SKM-1 treated with dmso at 0.1 percent for 144 hours (cell line): ENCODE measurements at regions not wholly inside any gene's neighbourhood (a gene's known extent, or its start where the extent isn't known, plus 50 kb on each side); places are given as distances from the start of the nearest gene placed in this dataset.

Experiments
- DNase-seq: peaks from one replicate; lab custom pipeline; 2025; ENCODE audit not compliant: unreplicated experiment; lab: John Stamatoyannopoulos, UW

DNA sequence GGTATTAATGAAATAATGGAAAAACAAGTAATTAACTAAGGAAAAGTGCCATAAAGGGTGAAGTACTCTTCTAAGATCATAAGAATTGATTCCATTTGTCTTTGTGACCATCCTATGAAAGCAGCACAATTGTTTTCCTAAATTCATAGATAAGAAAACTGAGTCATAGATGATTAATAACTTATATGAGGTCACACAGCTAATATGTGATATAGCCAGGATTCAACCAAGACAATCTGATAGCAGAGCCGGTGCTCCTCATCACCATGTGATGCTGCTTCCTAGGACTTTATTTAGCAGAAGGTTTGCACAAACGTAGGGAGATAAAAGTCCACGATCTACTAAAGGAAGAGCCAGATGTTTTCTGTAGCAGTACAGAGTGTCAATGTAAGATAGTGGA lies 181.5 kb upstream of the SYT1 start:
- DNase-seq = no peak

DNA sequence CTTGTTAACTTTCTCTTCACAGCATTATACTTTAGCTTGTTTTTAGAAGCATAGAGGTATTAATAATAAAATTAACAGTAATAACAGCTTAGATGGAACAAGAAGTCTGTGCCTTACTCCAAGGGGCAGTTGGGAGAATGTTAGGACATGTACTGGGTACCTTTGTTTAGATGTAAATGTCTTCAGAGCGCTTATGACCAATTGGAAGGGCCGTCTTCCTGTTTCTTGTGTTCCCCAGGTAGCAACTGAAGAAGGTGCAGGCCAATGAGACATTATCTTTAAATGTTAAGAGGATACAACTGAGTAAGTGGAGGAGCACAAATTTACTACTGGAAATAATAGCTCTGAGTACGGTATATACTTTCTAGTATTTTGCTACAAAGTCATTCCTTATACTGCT lies 180.9 kb upstream of the SYT1 start:
- DNase-seq = no peak

GRCh38 chr12:78684419-78684818 lies 180.2 kb upstream of the SYT1 start:
- DNase-seq = no peak

DNA sequence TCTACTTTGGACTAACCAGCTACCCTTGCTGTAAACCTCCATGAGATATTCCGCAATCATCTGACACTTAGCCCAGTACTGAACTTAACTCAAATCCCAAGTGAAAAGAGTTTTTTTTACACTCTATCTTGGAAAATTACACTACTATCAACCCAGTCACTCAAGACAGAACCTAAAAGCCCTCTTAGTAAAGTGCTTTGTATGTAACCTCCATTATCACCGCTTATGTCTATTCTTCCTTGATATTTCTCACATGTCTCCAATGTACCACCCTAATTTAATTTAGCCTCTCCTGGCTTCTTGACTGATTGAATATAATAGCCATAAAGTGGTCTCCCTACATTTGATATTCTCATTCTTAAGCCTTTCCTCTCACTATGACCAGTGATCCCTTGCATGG lies 168.8 kb upstream of the SYT1 start:
- no peak for DNase-seq

GRCh38 chr12:78696267-78696666 lies 168.3 kb upstream of the SYT1 start:
- no peak for DNase-seq

DNA sequence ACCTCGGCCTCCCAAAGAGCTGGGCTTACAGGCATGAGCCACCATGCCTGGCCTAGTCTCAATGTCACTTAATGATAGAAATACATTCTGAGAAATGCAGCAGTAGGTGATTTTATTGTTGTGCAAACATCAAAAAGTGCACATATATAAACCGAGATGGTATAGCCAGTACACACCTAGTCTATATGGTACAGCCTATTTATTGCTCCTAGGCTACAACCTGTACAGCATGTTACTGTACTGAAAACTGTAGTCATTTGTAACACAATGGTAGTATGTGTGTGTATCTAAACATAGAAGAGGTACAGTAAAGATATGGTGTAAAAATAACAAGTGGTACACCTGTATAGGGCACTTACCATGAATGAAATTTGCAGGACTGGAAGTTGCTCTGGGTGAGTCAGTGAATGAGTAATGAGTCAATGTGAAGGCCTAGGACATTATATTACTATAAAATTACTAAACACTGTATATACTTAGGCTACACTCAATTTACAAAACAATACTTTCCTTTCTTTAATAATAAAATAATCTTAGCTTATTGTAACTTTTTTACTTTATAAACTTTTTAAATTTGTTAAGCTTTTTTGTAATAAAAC lies 166.7 kb upstream of the SYT1 start:
- no peak for DNase-seq

DNA sequence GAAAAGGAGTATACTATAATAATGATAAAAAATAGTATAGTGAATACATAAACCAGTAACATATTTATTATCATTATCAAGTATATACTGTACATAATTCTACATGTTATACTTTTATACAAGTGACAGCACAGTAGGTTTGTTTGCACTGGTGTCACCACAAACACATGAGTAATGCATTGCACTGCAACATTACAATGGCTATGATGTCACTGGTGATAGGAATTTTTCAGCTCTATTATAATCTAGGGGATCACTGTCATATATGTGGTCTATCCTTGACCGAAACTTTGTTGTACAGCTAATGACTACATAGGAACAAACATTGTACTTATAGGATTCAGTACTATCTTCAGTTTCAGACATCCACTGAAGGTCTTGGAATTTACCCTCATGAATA lies 165.8 kb upstream of the SYT1 start:
- DNase-seq = no peak

GRCh38 chr12:78700565-78700964 lies 164.0 kb upstream of the SYT1 start:
- DNase-seq = no peak

GRCh38 chr12:78703820-78704525 lies 160.6 kb upstream of the SYT1 start:
- no peak for DNase-seq

DNA sequence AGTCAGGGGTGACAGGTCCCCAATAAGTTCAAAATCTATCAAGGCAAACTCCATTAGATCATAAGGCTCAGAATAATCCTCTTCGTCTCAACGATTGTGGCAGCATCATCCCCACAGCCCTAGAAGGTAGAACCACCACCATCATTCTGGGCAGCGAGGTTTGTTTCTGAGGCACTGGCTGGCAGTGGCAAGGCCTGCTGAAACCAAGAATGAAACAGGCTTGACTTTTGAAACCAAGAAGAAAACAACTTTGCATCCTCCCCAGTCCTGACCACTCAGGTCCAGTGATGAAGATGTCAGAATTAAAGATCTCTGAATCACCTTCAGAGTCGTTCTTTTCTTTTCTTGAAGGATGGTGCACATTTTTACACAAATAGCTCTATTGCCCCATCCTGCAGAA lies 152.6 kb upstream of the SYT1 start:
- no peak for DNase-seq

DNA sequence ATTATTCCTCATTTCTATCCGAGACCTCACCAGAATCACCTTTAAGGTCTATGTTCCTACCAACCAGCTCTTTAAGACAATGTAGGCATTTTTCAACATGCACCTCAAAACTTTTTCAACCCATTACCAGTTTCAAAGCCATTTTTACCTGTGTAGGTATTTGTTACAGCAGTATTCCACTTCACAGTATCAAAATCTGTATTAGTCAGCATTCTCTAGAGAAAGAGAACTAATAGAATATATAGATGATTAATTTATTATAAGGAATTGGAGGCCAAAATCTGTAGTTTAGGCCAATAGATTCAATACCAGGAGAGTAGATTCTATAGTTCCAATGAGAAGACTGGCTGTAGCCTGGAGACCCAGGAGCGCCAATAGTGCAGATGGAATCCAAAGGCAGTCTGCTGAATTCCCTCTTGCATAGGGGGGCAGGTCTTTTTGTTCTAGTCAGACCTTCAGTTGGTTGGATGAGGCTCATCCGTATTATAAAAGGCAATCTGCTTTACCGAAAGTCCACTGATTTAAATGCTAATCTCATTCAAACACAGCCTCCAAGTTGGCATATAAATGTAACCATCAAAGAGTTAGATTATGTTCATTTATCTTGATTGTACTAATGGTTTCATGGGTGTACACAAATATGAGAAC lies 151.6 kb upstream of the SYT1 start:
- no peak for DNase-seq

- no peak for DNase-seq
These were observed 144.9 kb upstream of the SYT1 start for GRCh38 chr12:78719721-78720120.

DNA sequence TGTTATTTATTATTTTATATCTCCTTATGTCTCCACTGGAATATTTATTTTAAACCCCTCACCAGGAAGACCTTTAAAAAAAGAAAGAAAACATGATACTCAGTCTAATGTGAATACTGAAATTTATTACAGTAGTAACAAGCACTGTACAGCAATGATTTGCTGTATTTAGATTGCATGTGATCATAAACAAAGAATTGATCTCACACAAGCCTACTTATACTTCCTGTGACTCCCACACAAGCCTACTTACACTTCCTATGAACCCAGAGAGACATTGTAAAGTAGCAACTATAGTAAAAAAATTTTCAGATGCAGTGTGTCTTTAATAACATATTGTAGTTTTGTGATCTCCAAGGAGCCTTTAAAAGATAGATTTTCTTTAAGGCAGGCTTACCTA lies 142.7 kb upstream of the SYT1 start:
- no peak for DNase-seq

DNA sequence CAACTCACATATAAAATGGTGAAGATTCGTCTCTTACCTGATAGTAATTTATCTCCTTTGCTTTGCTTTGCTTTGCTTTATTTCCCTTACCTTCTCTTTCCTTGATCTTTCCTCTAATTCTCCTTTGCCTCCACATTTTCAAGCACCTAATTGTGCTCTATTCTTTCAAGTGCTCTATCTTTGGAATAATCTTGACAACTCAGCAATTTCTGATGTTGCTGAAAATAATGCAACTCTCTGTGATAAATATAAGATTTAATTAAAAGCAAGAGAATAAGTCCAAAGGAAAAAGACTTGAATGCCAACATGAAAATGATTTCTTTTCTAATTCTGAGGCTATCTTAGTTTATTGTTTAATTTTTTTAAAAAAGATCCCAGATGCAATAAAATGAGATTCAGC lies 139.5 kb upstream of the SYT1 start:
- no peak for DNase-seq

- no peak for DNase-seq
These were observed 138.5 kb upstream of the SYT1 start for GRCh38 chr12:78725951-78726580.

- DNase-seq = no peak
These were observed 137.7 kb upstream of the SYT1 start for GRCh38 chr12:78726854-78727253.

DNA sequence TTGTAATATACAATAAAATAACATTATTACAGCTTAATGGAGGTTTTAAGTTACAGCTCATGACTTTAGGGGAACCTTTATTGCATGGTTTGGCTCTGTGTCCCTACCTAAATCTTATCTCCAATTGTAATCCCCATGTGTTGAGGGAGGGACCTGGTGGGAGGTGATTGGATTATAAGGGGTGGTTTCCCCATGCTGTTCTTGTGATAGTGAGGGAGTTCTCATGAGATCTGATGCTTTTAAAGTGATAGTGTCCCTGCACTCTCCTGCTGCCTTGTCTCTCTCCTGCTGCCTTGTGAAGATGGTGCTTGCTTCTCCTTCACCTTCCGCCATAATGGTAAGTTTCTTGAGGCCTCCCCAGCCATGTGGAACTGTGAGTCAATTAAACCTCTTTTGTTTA lies 132.1 kb upstream of the SYT1 start:
- no peak for DNase-seq

DNA sequence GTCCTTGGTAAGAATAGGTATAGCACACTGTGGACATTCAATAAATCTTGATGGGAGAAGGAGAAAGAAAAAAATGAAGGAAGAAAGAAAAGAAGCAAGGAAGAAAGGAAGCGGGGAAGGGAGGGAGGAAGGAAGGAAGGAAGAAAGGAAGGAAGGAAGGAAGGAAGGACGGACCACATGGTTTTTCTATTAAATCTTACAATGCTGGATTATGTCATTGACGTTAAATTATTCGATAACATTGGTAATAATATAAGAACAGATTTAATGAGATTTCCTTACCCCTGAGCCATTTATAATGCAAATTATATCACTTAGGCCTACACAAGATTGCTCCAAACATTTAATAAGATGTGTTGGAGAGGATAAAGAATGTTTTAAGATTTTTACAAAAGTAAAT lies 124.9 kb upstream of the SYT1 start:
- DNase-seq = no peak

DNA sequence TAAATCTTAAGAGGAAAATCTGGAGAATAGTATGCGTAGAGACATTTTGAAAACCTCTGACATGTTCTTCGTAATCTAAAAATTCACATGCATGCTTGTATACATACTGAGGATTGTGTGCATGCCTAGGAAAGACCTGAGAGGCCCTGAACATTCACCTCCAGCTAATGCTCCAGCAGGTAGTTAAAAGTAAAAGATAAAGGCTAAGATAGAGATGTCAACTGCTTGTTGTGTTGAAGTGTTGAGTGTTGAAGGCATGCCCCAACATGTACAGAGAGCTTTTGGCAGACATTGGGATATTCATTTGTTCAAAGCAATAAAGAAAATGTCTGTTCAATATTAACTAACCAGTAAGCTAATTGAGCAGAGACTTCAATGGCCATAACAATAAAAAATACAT lies 118.6 kb upstream of the SYT1 start:
- DNase-seq = no peak

DNA sequence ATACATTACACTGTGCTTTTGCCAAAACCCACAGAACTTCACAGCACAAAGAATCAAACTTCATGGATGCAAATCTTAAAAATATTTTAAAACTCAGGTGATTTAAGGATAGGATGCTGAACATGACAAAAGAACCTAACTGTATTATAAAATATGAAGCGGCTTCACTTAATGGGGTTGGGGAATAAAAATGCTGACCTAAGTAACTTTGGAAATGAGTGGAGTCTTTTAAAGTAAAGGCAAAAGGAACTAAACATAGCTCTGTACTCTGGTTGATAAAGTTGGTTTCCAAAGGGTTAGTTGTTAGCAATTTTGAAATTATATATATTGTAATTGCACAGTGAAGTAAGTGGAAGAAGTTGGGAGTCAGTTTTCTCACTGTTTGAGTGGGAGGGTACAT lies 111.5 kb upstream of the SYT1 start:
- no peak for DNase-seq

DNA sequence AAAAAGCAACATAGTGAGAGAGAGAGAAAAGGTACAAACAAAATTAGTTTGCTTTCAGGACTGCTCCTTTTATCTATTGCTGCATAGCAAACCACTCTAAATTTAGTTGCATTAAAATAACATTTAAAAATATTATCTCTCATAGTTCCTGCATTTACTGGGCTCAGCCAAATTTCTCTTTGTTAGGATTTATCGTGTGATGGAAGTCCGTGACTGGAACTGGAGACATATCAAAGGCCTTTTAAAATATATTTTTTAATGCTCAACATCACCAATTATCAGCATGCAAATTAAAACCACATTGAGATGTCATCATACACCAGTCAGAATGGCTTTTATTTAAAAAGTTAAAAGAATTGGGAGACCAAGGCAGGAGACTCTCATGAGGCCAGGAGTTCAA lies 107.6 kb upstream of the SYT1 start:
- no peak for DNase-seq

GRCh38 chr12:78759367-78759766 lies 105.2 kb upstream of the SYT1 start:
- no peak for DNase-seq
